ENCODE measurements at regions not wholly inside any gene's neighbourhood (a gene's known extent, or its start where the extent isn't known, plus 50 kb on each side); places are given as distances from the start of the nearest gene placed in this dataset.
"Not testable (repeated sequence)": the region's sequence is repeated elsewhere in the genome, so short reads cannot be mapped to it uniquely, and the experiment has no call there.

DNA sequence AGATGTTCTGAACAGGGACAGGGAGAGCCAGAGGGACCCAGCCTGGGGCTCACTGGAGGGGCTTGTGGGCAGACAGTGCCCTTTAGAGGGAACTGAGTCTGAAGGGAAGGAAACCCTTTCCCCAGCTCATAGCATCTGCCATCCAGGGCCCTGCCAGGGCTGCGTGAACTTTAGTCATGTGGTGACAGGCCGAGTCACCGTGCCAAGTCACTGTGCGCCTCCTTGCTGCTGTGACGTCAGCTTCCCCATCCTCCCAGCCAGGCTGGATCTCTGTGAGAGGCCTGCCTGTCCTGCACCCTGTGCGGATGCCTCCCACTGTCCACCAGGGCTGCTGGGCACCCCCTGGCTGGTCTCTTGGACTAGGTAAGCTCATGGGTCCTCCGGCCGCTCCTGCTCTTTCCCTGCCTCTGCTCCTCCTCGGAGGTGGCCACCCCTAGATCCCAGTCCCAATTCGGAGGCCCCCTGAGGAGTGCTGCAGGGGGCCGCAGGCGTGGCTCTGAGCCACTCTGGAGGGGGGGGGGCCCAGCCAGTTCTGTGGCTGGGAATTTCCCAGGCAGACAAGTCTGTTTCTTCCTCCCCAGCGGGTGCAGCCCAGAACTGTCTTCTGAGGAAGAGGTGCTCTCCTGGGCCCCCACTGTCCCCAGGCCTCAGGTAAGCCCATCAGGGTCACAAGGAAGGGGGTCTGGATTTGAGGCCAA is 3080.9 kb downstream of the RPIA start:
- TF ChIP-seq, protein P1, sequence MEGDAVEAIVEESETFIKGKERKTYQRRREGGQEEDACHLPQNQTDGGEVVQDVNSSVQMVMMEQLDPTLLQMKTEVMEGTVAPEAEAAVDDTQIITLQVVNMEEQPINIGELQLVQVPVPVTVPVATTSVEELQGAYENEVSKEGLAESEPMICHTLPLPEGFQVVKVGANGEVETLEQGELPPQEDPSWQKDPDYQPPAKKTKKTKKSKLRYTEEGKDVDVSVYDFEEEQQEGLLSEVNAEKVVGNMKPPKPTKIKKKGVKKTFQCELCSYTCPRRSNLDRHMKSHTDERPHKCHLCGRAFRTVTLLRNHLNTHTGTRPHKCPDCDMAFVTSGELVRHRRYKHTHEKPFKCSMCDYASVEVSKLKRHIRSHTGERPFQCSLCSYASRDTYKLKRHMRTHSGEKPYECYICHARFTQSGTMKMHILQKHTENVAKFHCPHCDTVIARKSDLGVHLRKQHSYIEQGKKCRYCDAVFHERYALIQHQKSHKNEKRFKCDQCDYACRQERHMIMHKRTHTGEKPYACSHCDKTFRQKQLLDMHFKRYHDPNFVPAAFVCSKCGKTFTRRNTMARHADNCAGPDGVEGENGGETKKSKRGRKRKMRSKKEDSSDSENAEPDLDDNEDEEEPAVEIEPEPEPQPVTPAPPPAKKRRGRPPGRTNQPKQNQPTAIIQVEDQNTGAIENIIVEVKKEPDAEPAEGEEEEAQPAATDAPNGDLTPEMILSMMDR (IDR thresholded peaks at IDR 0.05) = not testable (repeated sequence)
- TF ChIP-seq POLR2A (IDR thresholded peaks at IDR 0.05) = not testable (repeated sequence)

Data from testis (tissue), 2 donors.